ENCODE measurements at regions not wholly inside any gene's neighbourhood (a gene's known extent, or its start where the extent isn't known, plus 50 kb on each side); places are given as distances from the start of the nearest gene placed in this dataset.

GRCh38 chr7:119184124-119184788, 959.8 kb downstream of the ANKRD7 start:
- TF ChIP-seq CTCF (IDR thresholded peaks at IDR 0.05) (no peak), POLR2A (IDR thresholded peaks at IDR 0.05) (no peak)

Measured in vagina (tissue), 2 donors.